ENCODE measurements at regions not wholly inside any gene's neighbourhood (a gene's known extent, or its start where the extent isn't known, plus 50 kb on each side); places are given as distances from the start of the nearest gene placed in this dataset.

DNA sequence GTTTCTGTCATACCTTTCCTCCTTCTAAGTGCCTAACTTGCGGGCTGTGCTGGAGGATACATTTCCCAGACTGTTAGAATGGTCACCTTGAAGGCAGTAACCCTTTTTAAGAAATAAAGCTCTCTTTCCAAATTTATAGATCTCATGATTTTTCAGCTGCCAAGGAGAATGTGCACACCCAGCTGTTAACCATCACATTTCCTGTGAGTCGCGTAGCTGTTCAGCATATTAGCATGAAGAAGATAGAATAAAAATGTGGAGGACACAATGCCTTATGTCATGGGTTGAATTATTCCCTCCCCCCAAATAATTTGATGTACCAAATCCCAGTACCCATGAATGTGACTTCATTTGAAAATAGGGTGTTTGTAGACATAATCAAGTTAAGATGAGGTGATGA, 729.4 kb downstream of the MTRR start:
- Mint-ChIP-seq H3K9me3 (no peaks in the 10 kb centered on the region), H3K27ac (no peak overlapping the region), H3K4me1 (no peaks in the 10 kb centered on the region), H3K36me3 (no peaks in the 10 kb centered on the region), H3K27me3 (ENCODE audit: insufficient read depth, low read depth) (peaks cover 2% of the 10 kb centered on the region), H3K4me3 (no peak overlapping the region)
- no peak overlapping the region for H3K27ac ChIP-seq
- no peaks in the 10 kb centered on the region for H3K9me3 ChIP-seq (ENCODE audit: low read depth)
- H3F3A ChIP-seq (ENCODE audit: low read depth) = no peaks in the 10 kb centered on the region
- H3K4me2 ChIP-seq = no peak overlapping the region
- H2AFZ ChIP-seq (replicated peaks) = no peak overlapping the region
- no peak overlapping the region for H3K9ac ChIP-seq
- peaks cover 3% of the 10 kb centered on the region for H3K4me1 ChIP-seq
- H3K4me3 ChIP-seq = no peak overlapping the region
- H4K20me1 ChIP-seq (ENCODE audit: low read depth) = no peaks in the 10 kb centered on the region
- H3K27me3 ChIP-seq = no peaks in the 10 kb centered on the region
- TF ChIP-seq, protein P1, sequence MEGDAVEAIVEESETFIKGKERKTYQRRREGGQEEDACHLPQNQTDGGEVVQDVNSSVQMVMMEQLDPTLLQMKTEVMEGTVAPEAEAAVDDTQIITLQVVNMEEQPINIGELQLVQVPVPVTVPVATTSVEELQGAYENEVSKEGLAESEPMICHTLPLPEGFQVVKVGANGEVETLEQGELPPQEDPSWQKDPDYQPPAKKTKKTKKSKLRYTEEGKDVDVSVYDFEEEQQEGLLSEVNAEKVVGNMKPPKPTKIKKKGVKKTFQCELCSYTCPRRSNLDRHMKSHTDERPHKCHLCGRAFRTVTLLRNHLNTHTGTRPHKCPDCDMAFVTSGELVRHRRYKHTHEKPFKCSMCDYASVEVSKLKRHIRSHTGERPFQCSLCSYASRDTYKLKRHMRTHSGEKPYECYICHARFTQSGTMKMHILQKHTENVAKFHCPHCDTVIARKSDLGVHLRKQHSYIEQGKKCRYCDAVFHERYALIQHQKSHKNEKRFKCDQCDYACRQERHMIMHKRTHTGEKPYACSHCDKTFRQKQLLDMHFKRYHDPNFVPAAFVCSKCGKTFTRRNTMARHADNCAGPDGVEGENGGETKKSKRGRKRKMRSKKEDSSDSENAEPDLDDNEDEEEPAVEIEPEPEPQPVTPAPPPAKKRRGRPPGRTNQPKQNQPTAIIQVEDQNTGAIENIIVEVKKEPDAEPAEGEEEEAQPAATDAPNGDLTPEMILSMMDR (IDR thresholded peaks at IDR 0.05) = no peak
- no peak for TF ChIP-seq EZH2 (IDR thresholded peaks at IDR 0.05)
- no peak for TF ChIP-seq EZH2phosphoT487 (IDR thresholded peaks at IDR 0.05)
- H3K79me2 ChIP-seq (ENCODE audit: low read depth) = no peaks in the 10 kb centered on the region
- no peak for DNase-seq (ENCODE audit: low spot score)
- no peaks in the 10 kb centered on the region for H3K36me3 ChIP-seq

DNA sequence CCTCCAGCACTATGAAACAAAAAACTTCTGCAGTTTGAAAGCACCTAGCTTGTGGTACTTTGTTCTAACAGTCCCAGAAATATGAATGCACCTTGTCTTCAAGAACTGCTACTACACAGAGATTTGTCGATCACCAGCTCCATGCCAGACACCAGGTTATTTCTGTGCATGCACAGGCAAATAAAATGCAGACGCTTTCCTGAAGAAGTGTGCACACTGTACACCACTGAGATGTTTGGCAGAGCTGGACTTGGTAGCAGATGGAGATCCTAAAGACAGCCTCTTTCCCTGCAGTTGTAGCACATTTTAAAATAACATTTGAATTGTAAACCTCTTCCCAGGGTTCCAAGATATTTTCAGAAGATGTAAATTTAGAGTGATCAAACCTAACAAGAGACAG, 730.0 kb downstream of the MTRR start:
- Histone ChIP-seq H3K36me3 (no peaks in the 10 kb centered on the region), H3K4me1 (peaks cover 3% of the 10 kb centered on the region), H3K4me3 (no peak overlapping the region), H3K27me3 (no peaks in the 10 kb centered on the region), H3K4me2 (no peak overlapping the region), H3K9me3 (ENCODE audit: low read depth) (no peaks in the 10 kb centered on the region), H4K20me1 (ENCODE audit: low read depth) (no peaks in the 10 kb centered on the region), H3F3A (ENCODE audit: low read depth) (no peaks in the 10 kb centered on the region), H3K9ac (no peak overlapping the region), H3K79me2 (ENCODE audit: low read depth) (no peaks in the 10 kb centered on the region), H3K27ac (no peak overlapping the region), H2AFZ (replicated peaks) (no peak overlapping the region)
- Mint-ChIP-seq H3K4me3 (no peak overlapping the region), H3K36me3 (no peaks in the 10 kb centered on the region), H3K9me3 (no peaks in the 10 kb centered on the region), H3K4me1 (no peaks in the 10 kb centered on the region), H3K27ac (no peak overlapping the region), H3K27me3 (ENCODE audit: insufficient read depth, low read depth) (peaks cover 2% of the 10 kb centered on the region)
- no peak for DNase-seq (ENCODE audit: low spot score)
- TF ChIP-seq EZH2phosphoT487 (IDR thresholded peaks at IDR 0.05) (no peak), EZH2 (IDR thresholded peaks at IDR 0.05) (no peak)
- TF ChIP-seq, protein P1 (IDR thresholded peaks at IDR 0.05) = no peak

- DNase-seq (ENCODE audit: low spot score) = no peak
- H3K4me3 ChIP-seq = no peak overlapping the region
- no peaks in the 10 kb centered on the region for H3K79me2 ChIP-seq (ENCODE audit: low read depth)
- no peaks in the 10 kb centered on the region for H4K20me1 ChIP-seq (ENCODE audit: low read depth)
- TF ChIP-seq EZH2 (IDR thresholded peaks at IDR 0.05) = no peak
- H3K27me3 Mint-ChIP-seq (ENCODE audit: insufficient read depth, low read depth) = no peaks in the 10 kb centered on the region
- H3K4me3 Mint-ChIP-seq = no peak overlapping the region
- no peak overlapping the region for H3K4me2 ChIP-seq
- peaks cover 4% of the 10 kb centered on the region for H3K4me1 ChIP-seq
- H3K9me3 ChIP-seq (ENCODE audit: low read depth) = no peaks in the 10 kb centered on the region
- H3K27ac Mint-ChIP-seq = no peak overlapping the region
- H3K36me3 Mint-ChIP-seq = no peaks in the 10 kb centered on the region
- no peaks in the 10 kb centered on the region for H3K36me3 ChIP-seq
- no peak overlapping the region for H3K27ac ChIP-seq
- no peaks in the 10 kb centered on the region for H3K27me3 ChIP-seq
- no peaks in the 10 kb centered on the region for H3F3A ChIP-seq (ENCODE audit: low read depth)
- no peaks in the 10 kb centered on the region for H3K9me3 Mint-ChIP-seq
- H3K4me1 Mint-ChIP-seq = no peaks in the 10 kb centered on the region
- H2AFZ ChIP-seq (replicated peaks) = no peak overlapping the region
- H3K9ac ChIP-seq = no peak overlapping the region
These were observed 731.9 kb downstream of the MTRR start for GRCh38 chr5:8600843-8601242.

DNA sequence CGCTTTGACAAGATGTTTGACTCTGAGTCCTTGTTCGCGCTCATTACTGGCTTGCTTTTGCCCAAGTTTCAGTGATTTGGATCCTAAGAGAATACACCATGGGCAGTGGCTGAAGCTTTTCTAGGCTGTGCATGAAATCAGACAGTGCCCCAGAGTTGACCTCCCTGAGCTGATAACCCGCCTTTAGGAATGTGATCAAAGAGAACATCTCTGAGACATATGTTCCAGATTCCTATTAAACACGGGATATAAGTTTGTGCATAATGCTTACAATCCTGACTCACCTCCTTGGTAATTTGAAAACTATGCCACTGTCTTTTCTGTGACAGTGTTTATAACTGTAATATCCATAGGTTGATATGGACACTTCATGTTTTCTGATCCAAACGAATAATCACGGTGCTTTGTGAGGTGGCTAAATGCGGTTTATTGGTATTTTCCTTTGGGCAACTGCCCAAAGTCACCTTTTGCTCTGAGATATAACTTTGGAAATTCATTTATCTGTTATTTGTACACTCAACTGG, 732.9 kb downstream of the MTRR start:
- Histone ChIP-seq H3K79me2 (ENCODE audit: low read depth) (no peaks in the 10 kb centered on the region), H3K27ac (no peak overlapping the region), H3K9me3 (ENCODE audit: low read depth) (no peaks in the 10 kb centered on the region), H2AFZ (replicated peaks) (no peak overlapping the region), H3K4me1 (peaks cover 14% of the 10 kb centered on the region), H3K4me2 (no peak overlapping the region), H3F3A (ENCODE audit: low read depth) (no peaks in the 10 kb centered on the region), H3K4me3 (no peak overlapping the region), H3K9ac (no peak overlapping the region), H3K27me3 (no peaks in the 10 kb centered on the region), H4K20me1 (ENCODE audit: low read depth) (no peaks in the 10 kb centered on the region), H3K36me3 (no peaks in the 10 kb centered on the region)
- Mint-ChIP-seq H3K4me3 (no peak overlapping the region), H3K27me3 (ENCODE audit: insufficient read depth, low read depth) (no peaks in the 10 kb centered on the region), H3K4me1 (no peaks in the 10 kb centered on the region), H3K27ac (no peak overlapping the region), H3K9me3 (no peaks in the 10 kb centered on the region), H3K36me3 (no peaks in the 10 kb centered on the region)
- TF ChIP-seq, protein P1 (IDR thresholded peaks at IDR 0.05) = no peak
- no peak for DNase-seq (ENCODE audit: low spot score)
